Right ventricle myocardium superior (tissue), 1 donor: ENCODE measurements at regions not wholly inside any gene's neighbourhood (a gene's known extent, or its start where the extent isn't known, plus 50 kb on each side); places are given as distances from the start of the nearest gene placed in this dataset.
"Not testable (repeated sequence)": the region's sequence is repeated elsewhere in the genome, so short reads cannot be mapped to it uniquely, and the experiment has no call there.

Source experiments
- ATAC-seq: fragments of 200-7000 bp; cut with Tn5 transposase; one replicate; pipeline ENCODE4 v1.9.1; 2020; ENCODE audit warnings: mild to moderate bottlenecking; ENCODE audit not compliant: poor library complexity
- DNase-seq: peaks from one replicate; pipeline ENCODE4 v3.0.0-alpha.2; 2020
- intact Hi-C: fragments of 100-400 bp; cut with DNase I; formaldehyde crosslinking; loops from one replicate; pipeline ENCODE4 v1.11.2; 2022
- donor health status: DM: no; HTN: yes; CAD: no; lungs with severe emphysema.

- no peak for ATAC-seq
- intact Hi-C loops = no loop called here
- no peak for DNase-seq
These were observed 109.2 kb downstream of the SOCS6 start for GRCh38 chr18:70398076-70398475.

DNA sequence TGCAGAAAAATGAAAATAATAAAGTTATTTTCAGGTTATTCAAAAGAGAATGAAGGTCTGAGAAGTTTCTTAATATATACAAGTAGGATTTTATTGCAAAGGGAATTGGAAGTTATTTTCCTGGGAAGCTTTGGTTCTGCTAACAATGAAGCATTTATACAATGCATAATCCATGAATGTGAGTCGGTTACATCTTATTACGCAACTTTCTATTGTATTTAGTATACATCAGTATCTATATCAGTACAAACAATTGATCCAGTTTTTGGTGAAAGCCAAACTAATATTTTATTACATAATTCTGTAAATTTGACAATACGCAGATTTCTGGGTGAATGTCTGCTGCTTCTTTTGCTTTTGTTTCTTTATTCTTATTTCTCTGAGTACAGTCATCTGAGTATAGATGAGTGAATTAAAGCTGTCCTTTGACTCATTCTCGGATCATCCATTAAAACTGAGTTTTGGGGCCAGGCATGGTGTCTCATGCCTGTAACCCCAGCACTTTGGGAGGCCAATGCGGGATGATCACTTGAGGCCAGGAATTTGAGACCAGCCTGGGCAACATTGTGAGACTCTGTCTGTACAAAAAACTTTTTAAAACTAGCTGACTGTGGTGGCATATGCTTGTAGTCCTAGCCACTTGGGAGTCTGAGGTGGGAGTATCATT, 108.5 kb downstream of the SOCS6 start:
- ATAC-seq (no peak), DNase-seq (no peak)
- intact Hi-C loops = no loop called here

GRCh38 chr18:70395771-70396170, 106.9 kb downstream of the SOCS6 start:
- not testable (repeated sequence) for DNase-seq, ATAC-seq

DNA sequence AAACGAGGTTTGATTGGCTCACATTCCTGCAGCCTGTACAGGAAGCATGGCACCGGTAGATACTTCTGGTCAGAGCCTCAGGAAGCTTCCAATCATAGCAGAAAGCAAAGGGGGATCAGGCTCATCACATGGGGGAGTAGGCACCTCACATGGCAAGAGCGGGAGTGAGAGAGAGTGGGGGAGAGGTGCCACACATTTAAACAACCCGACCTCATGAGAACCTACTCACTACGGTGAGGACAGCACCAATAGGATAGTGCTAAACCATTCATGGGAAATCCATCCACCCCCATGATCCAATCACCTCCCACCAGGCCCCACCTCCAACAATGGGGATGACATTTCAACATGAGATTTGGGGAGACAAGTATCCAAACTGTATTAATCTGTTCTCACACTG, 105.8 kb downstream of the SOCS6 start:
- intact Hi-C loops = no loop called here
- no peak for DNase-seq
- no peak for ATAC-seq

More at GRCh38 chr18:70395771-70396170, 106.9 kb downstream of the SOCS6 start:
- intact Hi-C loops = not testable (repeated sequence)

DNA sequence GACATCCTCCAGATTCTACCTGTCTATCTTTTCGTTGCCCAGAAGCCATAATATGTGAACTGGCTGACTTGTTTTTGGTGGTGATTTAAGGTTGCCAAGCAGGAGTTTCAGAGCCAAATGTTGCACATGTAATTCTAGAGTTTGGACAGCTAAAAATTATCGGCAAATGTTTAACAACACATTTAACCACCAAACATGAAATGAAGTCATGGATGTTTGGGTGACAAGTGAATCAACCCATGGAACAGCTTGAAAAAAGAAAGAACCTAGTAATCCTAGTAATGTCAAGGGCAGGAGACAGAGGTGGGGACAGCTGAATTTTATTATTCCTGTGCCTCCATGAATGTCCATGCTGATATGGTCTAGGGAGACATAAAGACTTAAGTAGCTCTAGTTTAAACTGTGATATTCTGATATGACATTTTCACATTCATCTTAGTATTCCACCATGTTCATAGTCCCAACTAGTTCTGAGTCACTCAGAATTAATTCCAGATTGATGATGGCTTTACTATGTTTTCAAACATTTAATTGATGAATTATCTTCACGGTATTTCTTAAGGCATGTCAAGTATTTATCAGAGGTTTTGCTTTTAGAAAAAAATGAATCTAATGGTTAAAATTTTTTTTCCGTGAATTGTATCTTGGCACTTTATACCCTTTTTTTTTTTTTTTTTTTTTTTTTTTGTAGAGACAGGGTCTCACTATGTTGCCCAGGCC, 101.7 kb downstream of the SOCS6 start:
- intact Hi-C loops = no loop called here
- DNase-seq (no peak), ATAC-seq (no peak)

DNA sequence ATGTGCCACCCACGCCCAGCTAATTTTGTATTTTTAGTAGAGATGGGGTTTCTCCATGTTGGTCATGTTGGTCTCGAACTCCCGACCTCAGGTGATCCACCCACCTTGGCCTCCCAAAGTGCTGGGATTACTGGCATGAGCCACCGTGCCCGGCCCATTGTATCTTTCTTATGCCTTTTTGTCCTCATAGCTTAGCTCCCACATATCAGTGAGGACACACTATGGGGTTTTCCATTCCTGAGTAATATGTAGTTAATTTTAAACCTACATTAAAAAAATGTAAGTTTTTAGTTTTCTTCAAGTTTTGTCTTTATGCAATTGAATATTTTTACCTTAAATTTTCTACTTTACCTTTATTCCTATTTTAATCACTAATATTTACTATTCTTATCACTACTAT, 100.2 kb downstream of the SOCS6 start:
- intact Hi-C loops, DNase-seq, ATAC-seq: not testable (repeated sequence)

DNA sequence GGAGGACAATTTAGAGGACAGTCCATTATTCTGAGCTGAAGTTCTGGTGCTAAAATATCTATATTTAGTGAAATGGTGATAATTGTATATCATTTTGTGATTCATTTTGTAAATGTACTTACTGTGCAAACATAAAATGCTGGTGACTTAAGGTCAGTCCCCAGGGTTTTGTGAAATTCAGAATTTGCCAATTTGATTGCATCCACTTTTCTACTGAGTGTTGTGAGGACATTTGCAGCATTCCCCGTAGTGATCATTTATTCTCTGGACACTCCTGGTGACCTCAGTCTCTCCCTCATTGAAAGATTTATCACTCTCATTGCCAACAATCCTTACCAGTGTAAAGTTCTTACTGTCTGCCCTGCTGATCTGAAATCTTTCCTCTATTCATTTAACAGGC, 98.2 kb downstream of the SOCS6 start:
- intact Hi-C loops = no loop called here
- no peak for DNase-seq
- no peak for ATAC-seq

- ATAC-seq (no peak), DNase-seq (no peak)
- intact Hi-C loops = no loop called here
These were observed 97.7 kb downstream of the SOCS6 start for GRCh38 chr18:70386582-70386981.

DNA sequence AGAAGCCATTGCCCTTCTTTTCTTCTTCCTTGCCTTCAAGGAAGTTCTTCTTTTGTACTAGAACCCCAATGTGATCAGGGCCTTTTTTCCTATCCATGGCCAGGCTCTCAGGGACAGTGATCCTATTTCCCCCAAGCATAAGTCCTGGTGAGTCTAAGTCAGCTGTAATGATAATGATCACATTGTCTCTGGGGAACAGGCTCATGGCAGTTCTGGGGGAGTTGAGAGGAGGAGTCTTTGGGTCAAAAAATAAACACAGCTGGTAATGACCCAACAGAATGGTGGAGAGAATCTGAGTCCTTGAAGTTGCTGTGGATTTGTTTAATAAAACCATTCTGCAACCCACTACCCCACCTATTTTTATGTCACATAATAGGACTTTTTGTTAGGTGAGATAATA, 96.6 kb downstream of the SOCS6 start:
- ATAC-seq (no peak), DNase-seq (no peak)
- intact Hi-C loops = no loop called here

- no peak for ATAC-seq
- intact Hi-C loops = no loop called here
- no peak for DNase-seq
These were observed 95.4 kb downstream of the SOCS6 start for GRCh38 chr18:70384181-70384790.

GRCh38 chr18:70382992-70383717, 94.3 kb downstream of the SOCS6 start:
- intact Hi-C loops = no loop called here
- ATAC-seq = no peak
- no peak for DNase-seq

GRCh38 chr18:70382017-70382416, 93.2 kb downstream of the SOCS6 start:
- ATAC-seq = no peak
- no peak for DNase-seq
- intact Hi-C loops = no loop called here

DNA sequence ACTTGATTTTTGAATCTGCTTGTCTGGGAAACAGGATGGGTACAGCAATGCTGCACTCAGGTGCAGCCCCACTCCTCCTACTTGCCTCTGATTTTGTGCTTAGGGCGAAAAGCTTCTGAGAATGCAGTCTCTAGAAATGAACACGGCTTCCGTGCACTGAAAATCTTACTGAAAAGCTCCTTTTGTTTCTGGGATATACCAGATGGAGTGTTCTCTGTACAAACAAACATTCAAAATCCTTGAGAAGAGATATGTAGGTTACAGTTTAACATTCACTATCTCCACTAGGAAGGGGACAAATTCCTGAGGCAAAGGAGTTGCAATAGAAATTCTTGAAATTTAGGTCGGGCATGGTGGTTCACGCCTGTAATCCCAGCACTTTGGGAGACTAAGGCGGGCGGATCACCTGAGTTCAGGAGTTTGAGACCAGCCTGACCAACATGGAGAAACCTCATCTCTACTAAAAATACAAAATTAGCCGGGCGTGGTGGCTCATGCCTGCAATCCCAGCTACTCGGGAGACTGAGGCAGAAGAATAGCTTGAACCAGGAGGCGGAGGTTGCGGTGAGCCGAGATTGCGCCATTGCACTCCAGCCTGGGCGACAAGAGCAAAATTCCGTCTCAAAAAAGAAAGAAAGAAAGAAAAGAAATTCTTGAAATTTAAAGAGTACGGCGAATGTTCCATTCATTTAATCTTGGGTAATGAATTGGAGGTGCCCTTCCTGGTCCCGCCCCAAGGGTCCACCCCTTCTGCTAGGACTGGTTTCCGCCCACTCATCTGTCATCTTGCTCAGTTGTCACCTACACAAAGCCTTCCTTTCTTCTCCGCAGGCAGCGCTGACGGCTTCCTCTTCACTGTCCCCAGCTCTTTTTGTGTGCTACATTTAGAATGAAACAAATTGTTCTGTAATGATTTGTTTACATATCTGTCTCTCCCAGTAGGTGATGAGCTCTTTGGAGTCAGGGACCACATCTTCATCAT, 92.4 kb downstream of the SOCS6 start:
- intact Hi-C loops = no loop called here
- ATAC-seq (peak; percentile 85), DNase-seq (no peak)
